Ammon's horn (tissue), 1 donor: ENCODE measurements at regions not wholly inside any gene's neighbourhood (a gene's known extent, or its start where the extent isn't known, plus 50 kb on each side); places are given as distances from the start of the nearest gene placed in this dataset.

Experiments
- DNase-seq: peaks from one replicate; pipeline ENCODE4 v3.0.0-alpha.2; 2016; ENCODE audit warnings: low spot score

DNA sequence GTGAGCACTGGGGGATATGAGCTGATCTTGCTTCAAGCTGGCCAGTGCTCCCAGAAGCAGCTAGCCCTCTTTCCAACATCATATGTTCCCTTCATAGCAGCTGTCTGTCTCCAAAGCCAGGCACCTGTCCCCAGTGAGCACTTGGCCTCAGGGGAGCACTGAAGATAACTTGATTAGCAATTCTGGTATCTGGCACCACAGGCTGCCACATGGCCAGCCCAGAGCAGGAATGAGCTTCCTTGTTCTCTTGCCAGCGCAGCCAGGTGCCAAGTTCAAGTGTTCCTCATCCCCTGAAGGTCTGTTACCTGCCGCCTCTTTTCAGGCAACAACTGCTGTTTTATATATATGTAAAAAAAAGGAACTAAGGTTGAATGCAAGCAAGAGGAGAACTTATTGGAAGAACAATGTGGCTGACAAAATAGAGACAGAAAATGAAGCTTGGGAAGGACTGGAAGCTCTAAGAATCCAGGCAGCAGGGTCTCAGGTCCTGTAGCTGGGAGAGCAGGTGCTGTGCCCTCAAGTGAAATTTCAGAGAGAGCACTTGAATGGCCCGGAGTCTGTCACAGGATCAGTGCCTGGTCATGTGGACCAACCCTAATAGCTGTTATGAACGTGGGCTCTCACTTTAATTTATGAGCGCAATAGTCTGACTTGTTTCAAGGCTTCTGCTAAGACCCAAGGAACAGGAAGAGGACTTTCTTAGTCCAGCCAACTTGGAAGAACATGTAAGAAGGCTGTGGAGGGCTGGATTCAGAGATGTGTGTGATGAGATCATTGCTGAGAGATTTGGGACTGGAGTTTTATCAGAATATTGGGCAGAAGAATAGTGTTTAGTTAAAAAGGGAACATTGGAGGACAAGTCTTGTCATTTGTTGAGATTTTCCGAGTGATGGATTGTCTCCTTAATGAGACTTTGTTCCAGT lies 267.2 kb downstream of the GLRX3 start:
- no peak for DNase-seq

DNA sequence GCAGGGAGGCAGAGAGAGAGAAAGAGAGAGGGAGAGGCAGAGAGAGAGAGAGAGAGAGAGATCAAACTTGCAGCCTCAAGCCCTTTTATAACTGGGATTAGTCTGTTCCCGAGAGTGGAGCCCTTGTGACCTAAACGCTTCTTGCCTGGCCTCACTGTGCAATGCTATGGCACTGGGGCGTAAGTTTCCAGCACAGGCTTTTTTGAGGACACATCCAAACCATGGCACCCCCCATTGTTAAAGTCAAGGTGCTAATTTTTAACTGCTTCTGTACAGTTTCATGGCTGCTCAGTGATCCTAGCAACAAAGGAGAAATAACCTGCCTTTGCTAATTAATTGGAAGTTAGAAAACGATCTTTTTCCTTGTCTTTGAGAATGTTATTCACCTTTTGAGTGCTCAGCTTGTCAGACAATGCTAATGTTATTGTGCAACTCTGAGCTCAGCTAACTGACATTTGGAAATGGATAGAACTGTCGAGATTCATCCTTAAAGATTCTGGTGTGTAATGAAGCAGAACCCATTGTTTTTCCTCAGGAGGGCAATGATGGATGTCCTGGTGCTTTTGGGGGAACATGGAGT lies 268.4 kb downstream of the GLRX3 start:
- no peak for DNase-seq

DNA sequence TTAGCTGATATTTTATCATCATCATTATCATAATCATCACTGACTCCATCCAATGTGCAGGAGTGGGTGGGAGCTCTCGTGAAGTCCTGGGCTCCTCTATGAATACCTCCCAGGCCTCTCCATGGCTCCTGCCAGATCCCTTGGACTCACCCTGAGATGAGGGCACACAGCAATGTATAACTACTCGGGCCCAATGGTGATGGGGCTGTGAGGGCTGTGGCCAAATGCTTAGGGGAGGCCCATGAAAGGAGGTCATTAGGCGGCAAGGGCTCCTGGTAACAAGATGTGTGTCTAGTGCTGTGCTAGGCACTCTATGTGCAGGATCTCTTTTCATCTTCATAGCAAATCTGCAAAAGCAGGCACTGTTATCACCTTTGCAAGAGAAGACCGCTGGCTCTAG lies 270.9 kb downstream of the GLRX3 start:
- DNase-seq, result no peak

DNA sequence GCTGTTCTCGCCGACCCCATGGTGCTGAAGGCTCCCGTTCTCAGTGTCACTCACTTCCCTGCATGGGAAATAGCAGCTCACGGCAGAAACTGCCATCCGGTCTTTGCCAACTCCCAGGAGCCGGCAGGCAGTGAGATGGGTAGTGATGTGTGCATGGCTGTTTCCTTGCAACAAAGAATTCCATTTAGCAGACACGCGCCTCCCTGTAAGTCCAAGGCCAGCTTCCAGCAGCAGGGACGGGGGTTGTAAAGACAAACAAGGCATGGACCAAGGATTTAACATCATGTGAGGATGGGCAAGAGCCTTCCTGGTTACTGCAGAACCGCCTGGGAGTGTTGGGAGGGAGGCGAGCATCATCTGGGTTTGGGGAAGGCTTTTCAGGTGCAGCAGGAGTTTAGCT lies 273.1 kb downstream of the GLRX3 start:
- DNase-seq, result no peak

DNA sequence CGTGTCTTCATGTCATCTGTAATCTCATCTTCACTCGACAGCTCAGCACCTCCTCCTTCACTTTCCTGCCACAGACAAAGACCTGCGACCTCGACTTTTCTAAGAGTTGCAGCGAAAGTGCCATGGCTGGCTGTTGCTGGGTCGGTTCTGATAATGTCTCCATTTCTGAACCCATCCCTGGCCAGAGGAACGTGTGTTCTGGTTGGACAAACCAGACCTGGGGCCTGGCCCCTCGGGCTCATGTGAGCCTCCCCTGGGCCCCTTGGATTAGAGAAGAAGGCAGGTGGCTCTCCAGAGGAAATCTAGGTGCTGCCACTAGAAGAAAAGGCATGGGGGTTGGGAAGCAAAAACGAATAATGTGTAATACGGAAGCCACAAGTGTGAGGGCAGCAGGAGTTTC lies 273.7 kb downstream of the GLRX3 start:
- no peak for DNase-seq

DNA sequence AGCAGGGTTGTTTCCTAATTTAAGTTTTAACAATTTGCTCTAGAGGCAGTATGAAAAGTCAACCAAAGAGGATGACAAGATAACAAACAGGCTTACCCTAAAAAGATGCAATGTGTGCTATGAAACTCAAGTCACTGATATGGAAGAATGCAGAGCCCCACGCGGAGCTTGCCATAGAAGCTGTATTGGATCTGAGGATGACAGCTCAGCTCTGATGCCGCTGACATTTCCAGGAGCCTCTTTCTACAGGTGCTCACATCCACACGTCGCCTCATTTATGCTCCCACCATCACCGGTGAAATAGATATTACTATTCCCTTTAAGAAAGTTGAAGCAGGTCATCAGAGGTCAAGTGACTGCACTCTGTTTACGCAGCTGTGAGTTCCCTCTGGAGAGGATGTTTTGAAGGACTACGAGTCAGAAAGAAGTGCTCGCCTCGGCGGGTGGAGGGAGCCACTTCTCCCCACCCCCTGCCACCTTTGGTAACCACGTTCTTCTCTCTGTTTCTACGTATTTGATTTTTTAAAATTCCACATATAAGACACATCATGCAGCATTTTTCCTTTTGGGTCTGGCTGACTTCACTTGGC lies 275.4 kb downstream of the GLRX3 start:
- DNase-seq, result no peak

DNA sequence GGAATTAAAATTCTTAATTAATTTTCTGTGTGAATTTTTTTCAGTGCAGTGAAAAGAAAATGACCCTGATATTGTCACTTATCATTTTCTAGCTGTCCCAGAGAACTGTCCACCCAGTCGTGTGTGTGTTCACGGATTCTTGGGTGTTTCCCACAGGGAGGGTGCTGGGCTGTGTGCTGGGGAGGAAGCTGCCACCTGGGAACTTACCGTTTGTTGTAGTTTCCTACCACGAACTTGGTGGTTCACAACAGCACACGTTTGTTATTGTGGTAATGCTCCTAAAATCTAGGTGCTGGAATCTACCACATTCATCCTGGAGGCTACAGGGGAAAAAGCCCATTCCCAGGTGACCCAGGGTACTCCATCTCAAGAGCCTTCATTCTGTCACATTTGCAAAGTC lies 276.1 kb downstream of the GLRX3 start:
- no peak for DNase-seq

DNA sequence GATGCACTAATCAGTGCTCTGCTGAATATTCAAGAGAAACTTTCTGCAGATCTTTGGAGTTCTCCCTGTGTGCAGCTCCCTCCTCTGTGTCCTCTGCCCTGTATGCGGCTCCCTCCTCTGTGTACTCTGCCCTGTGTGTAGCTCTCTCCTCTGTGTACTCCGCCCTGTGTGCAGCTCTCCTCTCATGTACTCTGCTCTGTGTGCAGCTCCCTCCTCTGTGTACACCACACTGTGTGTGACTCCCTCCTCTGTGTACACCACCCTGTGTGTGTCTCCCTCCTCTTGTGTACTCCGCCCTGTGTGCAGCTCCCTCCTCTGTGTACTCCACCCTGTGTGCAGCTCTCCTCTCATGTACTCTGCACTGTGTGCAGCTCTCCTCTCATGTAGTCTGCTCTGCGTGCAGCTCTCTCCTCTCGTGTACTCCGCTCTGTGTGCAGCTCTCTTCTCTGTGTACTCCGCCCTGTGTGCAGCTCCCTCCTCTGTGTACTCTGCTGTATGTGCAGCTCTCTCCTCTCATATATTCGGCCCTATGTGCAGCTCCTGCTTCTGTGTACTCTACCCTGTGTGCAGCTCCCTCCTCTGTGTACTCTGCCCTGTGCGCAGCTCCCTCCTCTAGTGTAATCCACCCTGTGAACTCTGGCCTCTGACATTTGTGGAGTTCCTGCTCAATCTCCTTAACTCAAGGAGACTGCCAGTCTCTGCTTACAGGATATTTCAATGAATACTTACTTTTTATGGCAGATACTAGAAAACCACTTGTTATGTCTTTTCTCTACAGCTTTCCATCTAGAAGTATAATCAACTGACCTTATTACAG lies 280.4 kb downstream of the GLRX3 start:
- DNase-seq, result no peak

DNA sequence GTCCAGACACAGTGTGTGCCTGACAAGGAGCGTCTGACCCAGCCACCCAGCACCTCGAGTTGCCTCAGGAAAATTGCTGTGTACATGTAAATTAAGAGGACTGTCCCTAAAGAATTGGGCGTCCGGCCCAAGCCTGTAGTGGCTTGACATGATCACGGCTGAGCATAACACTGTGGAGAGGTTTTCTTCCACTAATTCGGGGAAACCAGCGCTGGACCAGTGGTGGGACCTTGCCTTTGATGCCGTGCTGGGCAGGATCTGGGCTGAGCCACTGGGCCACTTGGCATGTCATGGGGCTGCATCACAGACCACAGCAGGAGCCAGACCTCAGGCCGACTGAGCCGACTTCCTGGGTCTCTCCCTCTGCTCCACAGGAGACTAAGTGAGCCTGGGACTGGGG lies 282.5 kb downstream of the GLRX3 start:
- DNase-seq, result no peak

DNA sequence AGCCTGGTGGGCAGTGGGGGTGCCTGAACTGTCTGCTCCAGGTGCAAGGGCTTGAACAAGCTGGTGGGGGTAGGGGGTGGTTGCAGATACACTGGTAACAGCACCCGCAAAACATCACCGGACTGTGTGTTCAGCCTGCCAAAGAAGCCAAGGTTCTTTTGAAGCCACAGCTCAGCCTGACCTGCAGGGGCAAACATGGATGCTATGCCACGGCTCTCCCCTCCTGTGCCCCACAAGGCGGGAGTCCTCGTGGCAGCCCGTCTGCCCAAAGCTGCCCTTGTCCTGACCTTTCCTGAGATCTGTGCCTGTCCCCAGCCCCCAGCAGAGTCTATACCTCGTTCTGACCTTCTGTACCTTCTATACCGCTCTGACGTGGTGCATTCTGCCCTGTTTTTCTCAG lies 285.7 kb downstream of the GLRX3 start:
- DNase-seq, result no peak

DNA sequence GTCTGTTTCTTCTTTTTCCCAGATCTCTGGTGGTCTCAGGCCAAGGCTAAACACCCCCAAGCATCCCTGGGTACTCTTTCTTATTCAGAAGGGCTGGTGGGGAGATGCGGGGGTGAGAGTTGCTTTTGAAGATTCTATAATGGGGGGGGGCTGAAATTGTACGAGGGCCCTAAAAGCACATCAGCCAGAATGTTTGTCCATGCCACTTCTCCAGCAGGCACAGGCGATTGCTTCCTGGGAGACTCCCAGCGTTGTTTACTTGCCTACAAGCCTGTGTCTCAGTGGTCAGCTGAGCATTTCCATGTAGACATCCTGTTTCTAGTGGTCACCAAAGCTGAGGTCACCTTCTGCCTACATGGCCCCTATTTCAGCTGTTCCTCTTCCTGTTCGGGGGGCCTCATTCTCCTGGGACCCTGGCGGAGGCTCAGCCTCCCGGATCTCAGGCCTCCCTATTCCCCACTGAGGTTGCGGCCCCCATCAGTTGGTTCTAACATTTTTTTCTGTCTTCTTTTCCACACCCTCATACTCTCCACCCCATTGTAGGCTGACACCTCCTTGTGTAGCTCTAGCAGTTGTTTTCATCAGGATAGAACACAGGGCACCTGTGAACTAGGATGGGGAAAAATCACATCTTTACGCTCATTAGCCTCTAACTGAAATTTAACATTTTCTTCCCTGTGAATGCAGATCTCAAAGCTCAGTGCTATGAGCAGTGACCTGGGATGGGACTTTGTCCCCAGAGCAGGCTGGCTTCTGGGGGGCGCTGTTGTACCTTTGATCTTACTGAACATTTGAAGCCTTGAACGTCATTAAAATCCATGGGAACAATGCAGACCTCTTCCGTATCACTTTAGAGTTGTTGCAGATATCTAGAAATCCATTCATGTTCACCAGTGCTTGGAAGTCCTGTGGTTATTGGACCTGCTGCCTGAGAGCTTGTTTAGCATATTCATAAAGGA lies 286.5 kb downstream of the GLRX3 start:
- DNase-seq, result no peak

DNA sequence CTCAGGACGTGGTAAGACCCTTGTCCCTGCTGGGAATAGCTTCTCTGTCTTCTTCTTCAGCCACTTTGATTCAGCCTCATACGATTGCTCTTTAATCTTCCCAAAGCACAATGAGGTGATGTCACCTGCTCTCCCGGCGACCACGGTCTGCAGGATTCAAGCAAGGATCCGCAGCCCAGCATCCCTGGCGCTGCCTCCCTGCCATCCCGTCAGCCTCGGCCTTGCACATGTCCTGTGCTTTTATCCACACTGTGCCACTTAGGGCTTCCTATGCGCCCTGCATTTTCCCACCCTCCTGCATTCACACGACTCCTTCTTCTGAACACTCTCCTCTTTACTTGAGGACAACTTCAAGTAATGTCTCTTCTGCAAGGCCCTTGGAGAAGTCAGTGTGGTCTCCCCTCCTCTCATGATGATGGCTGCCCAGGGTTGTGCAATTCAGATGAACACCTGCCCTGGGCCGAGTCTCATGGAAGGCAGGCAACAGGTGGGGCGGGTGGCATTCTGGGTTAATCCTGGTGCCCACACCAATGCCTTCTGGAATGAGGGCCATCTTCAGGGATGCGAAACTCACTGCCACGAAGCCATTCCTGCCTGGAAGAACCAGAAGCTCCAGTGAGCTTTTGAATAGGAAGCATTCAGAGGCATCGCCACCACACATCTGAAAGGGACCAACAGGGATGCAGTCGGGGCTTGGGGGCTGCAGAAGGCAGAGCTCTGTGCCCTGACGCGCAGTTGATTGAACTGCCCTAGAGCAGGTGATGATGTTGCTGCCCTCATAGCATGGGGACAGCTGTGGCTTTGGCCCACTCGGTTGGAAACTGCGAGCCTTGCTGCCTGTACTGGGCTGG lies 287.5 kb downstream of the GLRX3 start:
- no peak for DNase-seq

DNA sequence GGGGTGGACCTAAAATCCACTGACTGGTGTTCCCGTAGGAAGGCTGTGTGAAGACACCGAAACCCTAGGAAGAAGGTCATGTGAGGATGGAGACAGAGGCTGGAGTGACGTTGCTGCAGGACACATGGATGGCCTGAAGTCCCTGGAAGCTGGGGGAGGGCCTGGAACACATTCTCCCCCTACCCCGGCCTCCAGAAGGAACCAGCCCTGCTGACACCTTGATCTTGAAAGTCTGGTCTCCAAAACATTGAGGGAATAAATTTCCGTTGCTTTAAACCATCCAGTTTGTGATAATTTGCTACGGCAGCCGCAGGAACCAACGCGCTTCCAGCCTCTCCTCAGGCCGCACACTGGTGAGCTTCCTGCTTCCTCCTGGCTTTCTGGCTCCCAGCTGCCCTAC lies 288.2 kb downstream of the GLRX3 start:
- DNase-seq, result no peak

DNA sequence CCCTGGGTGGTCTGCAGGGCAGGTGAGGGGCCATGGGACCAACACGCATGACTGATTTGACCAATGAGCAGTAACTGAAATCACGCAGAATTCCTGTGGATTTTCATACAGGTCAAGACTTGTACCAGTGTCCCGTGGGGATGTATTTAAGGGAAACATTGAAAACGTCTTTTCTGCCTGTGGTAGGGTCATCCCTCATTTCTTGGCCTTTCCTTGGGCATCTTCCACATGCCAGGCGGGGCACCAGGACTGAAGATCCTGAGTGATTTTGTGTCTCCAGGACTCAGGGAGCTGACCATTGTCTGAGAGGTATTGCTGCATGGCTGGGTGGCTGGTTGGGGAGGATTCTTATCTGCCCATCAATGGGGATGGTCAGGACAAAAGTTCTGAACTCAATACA lies 289.0 kb downstream of the GLRX3 start:
- no peak for DNase-seq

DNA sequence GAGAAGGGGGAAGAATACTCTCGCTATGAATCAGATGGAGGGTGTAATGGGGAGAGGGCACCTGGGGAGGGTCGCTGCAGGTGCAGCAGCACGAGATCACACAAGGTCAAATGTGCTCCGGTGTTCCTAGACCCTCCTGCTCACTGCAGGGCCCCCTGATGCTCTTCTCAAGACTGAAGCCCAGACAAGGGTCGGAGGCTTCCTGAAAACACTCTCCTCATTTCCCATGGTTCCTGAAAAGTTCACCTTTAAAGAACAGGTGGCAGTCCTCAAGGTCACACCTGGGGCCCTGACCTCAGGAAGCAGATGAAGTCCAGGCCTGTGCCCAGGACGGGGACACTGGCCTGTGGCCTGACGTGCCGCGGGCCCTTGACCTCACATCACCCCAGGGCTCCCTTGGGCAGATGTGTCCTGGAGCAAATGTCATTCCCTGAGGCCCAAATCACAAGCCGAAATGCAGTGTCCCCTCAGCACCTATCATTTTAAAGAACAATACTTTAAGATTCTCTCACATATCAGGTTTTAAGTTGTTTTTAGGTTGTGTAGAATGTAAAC lies 289.8 kb downstream of the GLRX3 start:
- no peak for DNase-seq

DNA sequence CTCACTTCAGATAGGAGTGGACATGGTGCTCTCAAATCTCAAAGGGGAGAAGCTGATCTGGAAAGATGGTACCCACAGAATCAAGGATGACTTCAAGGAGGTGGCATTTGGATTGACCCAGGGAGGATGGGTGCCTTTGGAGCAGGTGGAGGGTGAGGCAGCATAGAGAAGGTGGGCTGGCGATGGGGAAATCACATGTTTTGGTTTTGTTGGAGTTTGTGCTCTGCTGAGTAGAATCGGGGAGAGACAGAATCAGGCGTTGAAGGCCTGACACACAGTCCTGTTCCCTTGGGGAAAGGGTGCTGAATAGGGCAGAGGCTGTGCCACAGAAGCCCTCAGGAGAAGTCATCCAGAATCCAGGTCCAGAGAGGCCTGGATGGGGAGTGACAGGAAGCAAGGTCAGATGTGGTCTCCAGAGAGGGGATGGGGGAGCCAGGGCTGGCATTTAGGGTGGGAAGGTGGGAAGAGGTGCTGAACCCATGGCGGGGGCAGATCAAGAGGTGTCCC lies 291.1 kb downstream of the GLRX3 start:
- no peak for DNase-seq

DNA sequence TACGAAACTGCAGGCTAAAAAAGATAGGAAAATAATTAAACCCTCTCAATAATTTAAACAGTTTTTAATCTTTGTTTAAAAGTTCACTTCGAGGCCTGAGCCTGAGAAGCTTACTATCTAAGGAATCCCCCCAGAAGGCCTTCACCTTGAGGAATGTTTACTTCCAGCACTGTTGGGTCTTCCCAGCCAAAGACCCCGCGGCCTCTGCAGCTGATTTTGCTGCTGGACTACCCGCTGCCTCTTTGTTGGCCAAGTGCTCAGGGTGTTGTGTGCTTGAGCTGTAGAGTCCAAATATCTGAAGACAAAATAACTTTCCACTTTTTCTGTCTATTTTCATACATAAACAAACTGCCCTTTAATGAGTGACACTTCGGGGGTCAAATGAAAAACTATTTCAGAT lies 292.7 kb downstream of the GLRX3 start:
- no peak for DNase-seq

DNA sequence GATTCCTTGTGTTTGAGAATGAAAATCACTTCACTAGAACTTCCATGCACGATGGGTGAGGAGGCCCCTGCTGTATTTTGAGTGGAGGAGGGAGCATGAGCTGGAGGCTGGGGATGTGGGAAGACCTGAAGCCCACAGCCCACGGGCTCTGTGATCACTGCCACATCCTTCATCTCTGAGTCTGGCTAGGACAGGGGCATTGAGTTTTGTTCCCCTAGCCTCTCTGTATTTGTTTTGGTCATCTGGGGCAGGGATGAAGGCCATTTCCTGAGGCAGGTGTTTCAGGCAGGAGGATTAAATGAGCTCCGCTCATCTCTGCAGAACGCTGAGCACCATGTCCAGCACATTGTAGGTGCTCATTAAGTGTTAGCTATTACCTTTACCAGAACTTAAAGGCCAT lies 293.6 kb downstream of the GLRX3 start:
- DNase-seq, result no peak

DNA sequence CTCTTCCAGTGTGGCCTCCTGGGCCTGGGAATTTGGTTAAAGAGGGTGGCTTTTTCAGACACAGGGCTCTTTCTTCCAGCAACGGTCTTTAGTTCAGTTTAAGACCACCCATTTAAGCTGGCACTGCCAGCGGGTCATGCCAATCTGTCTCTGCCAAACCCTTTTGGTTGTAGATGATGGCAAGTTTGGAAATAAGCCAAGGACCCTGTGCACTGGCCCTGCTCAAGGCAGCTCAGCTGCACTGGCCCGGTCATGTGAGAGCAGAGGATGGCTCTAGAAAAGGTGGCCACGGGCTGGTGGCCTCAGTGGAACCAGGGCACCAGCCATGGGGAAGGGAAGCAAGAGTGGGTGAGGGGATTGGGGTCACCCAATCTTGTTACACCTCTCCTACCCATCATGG lies 294.1 kb downstream of the GLRX3 start:
- no peak for DNase-seq
